Endodermal cell (in vitro differentiated cells): ENCODE measurements at regions not wholly inside any gene's neighbourhood (a gene's known extent, or its start where the extent isn't known, plus 50 kb on each side); places are given as distances from the start of the nearest gene placed in this dataset.
A peak's percentile ranks its signal among the peaks of the same experiment; 100 is the strongest.

ENCODE experiments used
- DNase-seq: peaks from one replicate; pipeline ENCODE4 v3.0.0-alpha.2; 2017
- H3K27ac ChIP-seq: 2 replicates; pipeline ENCODE4 v1.5.1; 2013; ENCODE audit warnings: mild to moderate bottlenecking, low read depth, low read length, moderate library complexity
- H3K27me3 ChIP-seq: 2 replicates; pipeline ENCODE4 v1.6.1; 2013; ENCODE audit warnings: mild to moderate bottlenecking, low read length, moderate library complexity; ENCODE audit not compliant: insufficient read depth, control insufficient read depth, poor library complexity, severe bottlenecking
- H3K36me3 ChIP-seq: 2 replicates; pipeline ENCODE4 v1.7.0; 2013; ENCODE audit warnings: mild to moderate bottlenecking, low read length, moderate library complexity; ENCODE audit not compliant: control insufficient read depth, insufficient read depth
- H3K4me1 ChIP-seq: one replicate; pipeline ENCODE4 v1.7.0; 2013; ENCODE audit warnings: low read length; ENCODE audit not compliant: control insufficient read depth, insufficient read depth
- H3K4me3 ChIP-seq: 2 replicates; pipeline ENCODE4 v1.5.1; 2013; ENCODE audit warnings: mild to moderate bottlenecking, low read length, moderate library complexity
- H3K9ac ChIP-seq: 2 replicates; pipeline ENCODE4 v1.6.1; 2013; ENCODE audit warnings: mild to moderate bottlenecking, low read length, moderate library complexity; ENCODE audit not compliant: poor library complexity, severe bottlenecking; ENCODE audit errors: extremely low read depth
- H3K9me3 ChIP-seq: 2 replicates; pipeline ENCODE4 v1.6.1; 2013; ENCODE audit warnings: mild to moderate bottlenecking, low read length, moderate library complexity; ENCODE audit not compliant: control insufficient read depth
- H3K27ac Mint-ChIP-seq: 2 replicates; pipeline ENCODE4 v1.8.0; 2020; ENCODE audit warnings: mixed read lengths
- H3K27me3 Mint-ChIP-seq: 2 replicates; pipeline ENCODE4 v1.8.0; 2021; ENCODE audit warnings: mild to moderate bottlenecking, mixed read lengths; ENCODE audit not compliant: insufficient read depth
- H3K36me3 Mint-ChIP-seq: 2 replicates; pipeline ENCODE4 v1.8.0; 2020; ENCODE audit warnings: low read depth, mixed read lengths
- H3K4me1 Mint-ChIP-seq: 2 replicates; pipeline ENCODE4 v1.8.0; 2020; ENCODE audit warnings: mixed read lengths
- H3K4me3 Mint-ChIP-seq: 2 replicates; pipeline ENCODE4 v1.8.0; 2020; ENCODE audit warnings: mild to moderate bottlenecking, moderate library complexity, mixed read lengths
- H3K9me3 Mint-ChIP-seq: 2 replicates; pipeline ENCODE4 v1.8.0; 2020; ENCODE audit warnings: mild to moderate bottlenecking, mixed read lengths
- WGBS, 2 experiments: methylation state at CpG; one replicate each; pipeline versions ENCODE4 v1.1.5 to v1.1.7; 2013; ENCODE audit warnings: missing lambda C conversion rate in 2 of 2, mixed read lengths in 1 of 2; ENCODE audit not compliant: insufficient coverage in 1 of 2, insufficient read length in 1 of 2; 5-methylcytosine and 5-hydroxymethylcytosine counted together
- TF ChIP-seq, protein P1 (sequence below): fragments of 200-600 bp; sonication (generic); conservative IDR thresholded peaks from 2 replicates; pipeline ENCODE4 v1.5.0; 2021; ENCODE audit warnings: antibody characterized with exemption, mild to moderate bottlenecking

DNA sequence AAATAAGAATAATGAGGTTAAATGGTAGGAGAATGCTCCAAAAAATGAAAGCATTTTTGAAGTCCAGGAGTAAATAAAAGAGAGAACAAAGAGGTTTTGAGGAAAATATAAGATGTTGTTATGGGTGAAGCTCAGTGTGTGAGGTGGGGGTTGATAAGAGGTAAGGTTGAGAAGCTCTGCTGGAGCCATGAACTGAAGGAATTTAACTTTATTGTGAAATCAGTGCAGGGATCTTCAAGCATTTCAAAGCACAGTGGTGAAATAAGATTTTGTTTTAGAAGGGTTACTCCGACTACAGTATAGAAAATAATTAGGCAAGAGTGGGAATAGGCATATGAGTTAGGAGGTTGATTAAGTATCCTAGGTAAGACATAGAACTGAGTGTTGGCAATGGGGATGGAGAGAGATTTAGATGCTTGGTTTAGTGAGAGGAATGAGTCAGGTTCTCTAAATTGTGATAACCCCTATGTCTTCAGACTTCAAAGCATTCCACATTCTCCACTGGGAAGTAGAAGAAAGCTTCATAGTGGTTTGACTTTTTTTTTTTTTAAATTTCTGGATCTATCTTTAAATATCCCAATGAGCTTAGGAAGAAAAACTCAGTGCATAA, 403.2 kb downstream of the AASDHPPT start:
- no peaks in the 10 kb centered on the region for H3K27me3 Mint-ChIP-seq
- Histone ChIP-seq H3K9me3 (no peaks in the 10 kb centered on the region), H3K4me3 (no peak overlapping the region), H3K36me3 (no peaks in the 10 kb centered on the region), H3K4me1 (no peaks in the 10 kb centered on the region), H3K27me3 (no peaks in the 10 kb centered on the region), H3K9ac (no peak overlapping the region), H3K27ac (no peak overlapping the region)
- H3K27ac Mint-ChIP-seq = no peak overlapping the region
- H3K4me1 Mint-ChIP-seq = peaks cover 6% of the 10 kb centered on the region
- no peaks in the 10 kb centered on the region for H3K9me3 Mint-ChIP-seq
- TF ChIP-seq, protein P1, sequence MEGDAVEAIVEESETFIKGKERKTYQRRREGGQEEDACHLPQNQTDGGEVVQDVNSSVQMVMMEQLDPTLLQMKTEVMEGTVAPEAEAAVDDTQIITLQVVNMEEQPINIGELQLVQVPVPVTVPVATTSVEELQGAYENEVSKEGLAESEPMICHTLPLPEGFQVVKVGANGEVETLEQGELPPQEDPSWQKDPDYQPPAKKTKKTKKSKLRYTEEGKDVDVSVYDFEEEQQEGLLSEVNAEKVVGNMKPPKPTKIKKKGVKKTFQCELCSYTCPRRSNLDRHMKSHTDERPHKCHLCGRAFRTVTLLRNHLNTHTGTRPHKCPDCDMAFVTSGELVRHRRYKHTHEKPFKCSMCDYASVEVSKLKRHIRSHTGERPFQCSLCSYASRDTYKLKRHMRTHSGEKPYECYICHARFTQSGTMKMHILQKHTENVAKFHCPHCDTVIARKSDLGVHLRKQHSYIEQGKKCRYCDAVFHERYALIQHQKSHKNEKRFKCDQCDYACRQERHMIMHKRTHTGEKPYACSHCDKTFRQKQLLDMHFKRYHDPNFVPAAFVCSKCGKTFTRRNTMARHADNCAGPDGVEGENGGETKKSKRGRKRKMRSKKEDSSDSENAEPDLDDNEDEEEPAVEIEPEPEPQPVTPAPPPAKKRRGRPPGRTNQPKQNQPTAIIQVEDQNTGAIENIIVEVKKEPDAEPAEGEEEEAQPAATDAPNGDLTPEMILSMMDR = no peak
- H3K36me3 Mint-ChIP-seq = no peaks in the 10 kb centered on the region
- H3K4me3 Mint-ChIP-seq = no peak overlapping the region
- WGBS, 2 experiments = 86% methylated on average over 1 of the region's 1 CpG
- DNase-seq = no peak

DNA sequence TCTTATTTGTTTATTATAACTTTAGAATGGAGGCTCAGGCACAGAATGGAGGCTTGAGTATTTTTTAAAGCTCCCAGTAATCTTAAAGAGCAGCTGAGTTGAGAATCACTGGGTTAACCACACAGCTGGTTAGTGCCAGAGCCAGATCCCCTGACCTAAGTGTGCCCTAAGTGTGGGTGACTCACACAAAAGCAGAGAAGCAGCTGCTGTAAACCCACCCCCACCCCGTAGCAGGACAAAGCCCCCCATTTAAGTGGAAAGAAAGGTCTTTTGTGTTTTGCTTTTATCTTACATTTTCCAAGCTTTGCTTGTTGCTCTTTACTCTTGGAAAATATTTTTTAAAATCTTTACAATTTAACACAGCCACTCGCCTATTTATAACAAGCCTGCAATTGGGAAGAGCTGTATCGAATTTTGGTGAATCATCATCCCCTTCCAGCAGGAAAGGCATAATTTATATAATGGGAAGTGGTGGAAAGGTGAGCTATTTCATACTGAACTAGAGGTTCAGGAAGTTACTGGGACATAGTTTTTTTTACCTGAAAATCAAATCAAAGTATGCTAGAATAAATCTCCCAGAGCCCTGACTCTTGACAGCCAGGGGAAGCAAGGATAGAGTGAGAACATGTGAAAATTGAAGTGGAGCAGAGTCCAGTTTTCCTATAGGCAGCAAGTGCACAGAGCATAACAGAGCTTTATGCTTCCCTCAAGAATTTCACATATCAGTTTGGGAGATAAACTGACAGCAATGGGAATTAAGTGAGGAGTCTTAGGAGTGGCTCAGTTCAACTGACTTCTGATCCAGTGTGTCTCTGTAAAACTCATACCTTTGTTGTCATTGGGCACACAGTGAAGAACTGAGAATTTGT, 405.7 kb downstream of the AASDHPPT start:
- 40 to 70% methylated on average over 1 to 2 of the region's 3 CpGs for WGBS, 2 experiments
- H3K4me3 ChIP-seq = no peak overlapping the region

DNA sequence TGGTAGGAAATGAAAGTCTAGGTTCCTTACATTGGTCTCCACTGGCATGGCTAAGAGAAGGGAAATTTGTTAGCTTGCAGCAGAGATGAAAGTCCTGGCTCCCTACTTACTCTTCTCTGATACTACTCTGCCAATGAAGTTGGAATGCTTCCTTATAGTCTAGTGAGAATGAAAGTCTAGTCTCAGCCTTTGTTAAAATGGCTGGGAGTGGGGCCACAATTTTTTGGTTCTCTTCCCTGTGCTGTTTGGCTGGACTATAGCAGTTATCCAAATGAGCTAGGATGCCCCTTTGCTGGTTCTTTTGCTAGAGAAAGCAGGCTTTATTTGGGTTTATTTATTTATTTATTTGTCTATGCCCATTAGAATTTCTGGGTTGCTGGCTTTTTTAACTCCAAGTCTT, 414.3 kb downstream of the AASDHPPT start:
- no peaks in the 10 kb centered on the region for H3K4me1 Mint-ChIP-seq
- H3K9me3 Mint-ChIP-seq = no peaks in the 10 kb centered on the region

More for the DNA sequence above, 405.7 kb downstream of the AASDHPPT start:
- H3K9me3 ChIP-seq = no peaks in the 10 kb centered on the region
- TF ChIP-seq, protein P1 = no peak
- H3K4me1 ChIP-seq = no peaks in the 10 kb centered on the region
- H3K27me3 Mint-ChIP-seq = no peaks in the 10 kb centered on the region
- H3K4me3 Mint-ChIP-seq = no peak overlapping the region
- no peak for DNase-seq
- no peaks in the 10 kb centered on the region for H3K27me3 ChIP-seq
- H3K36me3 Mint-ChIP-seq = no peaks in the 10 kb centered on the region
- H3K36me3 ChIP-seq = no peaks in the 10 kb centered on the region
- peaks cover 6% of the 10 kb centered on the region for H3K4me1 Mint-ChIP-seq
- H3K9me3 Mint-ChIP-seq = no peaks in the 10 kb centered on the region
- no peak overlapping the region for H3K9ac ChIP-seq
- peak overlapping the region; percentile 36 for H3K27ac ChIP-seq
- H3K27ac Mint-ChIP-seq = no peak overlapping the region

More for the DNA sequence above, 414.3 kb downstream of the AASDHPPT start:
- H3K27me3 Mint-ChIP-seq = no peaks in the 10 kb centered on the region
- Histone ChIP-seq H3K27me3 (no peaks in the 10 kb centered on the region), H3K4me3 (no peak overlapping the region), H3K4me1 (no peaks in the 10 kb centered on the region), H3K9me3 (no peaks in the 10 kb centered on the region), H3K36me3 (no peaks in the 10 kb centered on the region), H3K9ac (no peak overlapping the region), H3K27ac (no peak overlapping the region)
- TF ChIP-seq, protein P1 = no peak
- no peak for DNase-seq
- no peaks in the 10 kb centered on the region for H3K36me3 Mint-ChIP-seq
- H3K4me3 Mint-ChIP-seq = no peak overlapping the region
- no peak overlapping the region for H3K27ac Mint-ChIP-seq
